GM20000 (cell line): ENCODE measurements at regions not wholly inside any gene's neighbourhood (a gene's known extent, or its start where the extent isn't known, plus 50 kb on each side); places are given as distances from the start of the nearest gene placed in this dataset.

Experiments used
- DNase-seq: peaks from one replicate; pipeline ENCODE4 v3.0.0; 2012; ENCODE audit warnings: low spot score
- TF ChIP-seq, protein P1 (sequence below): IDR thresholded peaks from 2 replicates; pipeline ENCODE4 v1.5.1; 2012; ENCODE audit warnings: mild to moderate bottlenecking, control low read depth; ENCODE audit errors: extremely low read depth, missing control alignments

- TF ChIP-seq, protein P1, sequence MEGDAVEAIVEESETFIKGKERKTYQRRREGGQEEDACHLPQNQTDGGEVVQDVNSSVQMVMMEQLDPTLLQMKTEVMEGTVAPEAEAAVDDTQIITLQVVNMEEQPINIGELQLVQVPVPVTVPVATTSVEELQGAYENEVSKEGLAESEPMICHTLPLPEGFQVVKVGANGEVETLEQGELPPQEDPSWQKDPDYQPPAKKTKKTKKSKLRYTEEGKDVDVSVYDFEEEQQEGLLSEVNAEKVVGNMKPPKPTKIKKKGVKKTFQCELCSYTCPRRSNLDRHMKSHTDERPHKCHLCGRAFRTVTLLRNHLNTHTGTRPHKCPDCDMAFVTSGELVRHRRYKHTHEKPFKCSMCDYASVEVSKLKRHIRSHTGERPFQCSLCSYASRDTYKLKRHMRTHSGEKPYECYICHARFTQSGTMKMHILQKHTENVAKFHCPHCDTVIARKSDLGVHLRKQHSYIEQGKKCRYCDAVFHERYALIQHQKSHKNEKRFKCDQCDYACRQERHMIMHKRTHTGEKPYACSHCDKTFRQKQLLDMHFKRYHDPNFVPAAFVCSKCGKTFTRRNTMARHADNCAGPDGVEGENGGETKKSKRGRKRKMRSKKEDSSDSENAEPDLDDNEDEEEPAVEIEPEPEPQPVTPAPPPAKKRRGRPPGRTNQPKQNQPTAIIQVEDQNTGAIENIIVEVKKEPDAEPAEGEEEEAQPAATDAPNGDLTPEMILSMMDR: no peak
- no peak for DNase-seq
These were observed 151.6 kb upstream of the NAV2 start for GRCh38 chr11:19561011-19561410.

DNA sequence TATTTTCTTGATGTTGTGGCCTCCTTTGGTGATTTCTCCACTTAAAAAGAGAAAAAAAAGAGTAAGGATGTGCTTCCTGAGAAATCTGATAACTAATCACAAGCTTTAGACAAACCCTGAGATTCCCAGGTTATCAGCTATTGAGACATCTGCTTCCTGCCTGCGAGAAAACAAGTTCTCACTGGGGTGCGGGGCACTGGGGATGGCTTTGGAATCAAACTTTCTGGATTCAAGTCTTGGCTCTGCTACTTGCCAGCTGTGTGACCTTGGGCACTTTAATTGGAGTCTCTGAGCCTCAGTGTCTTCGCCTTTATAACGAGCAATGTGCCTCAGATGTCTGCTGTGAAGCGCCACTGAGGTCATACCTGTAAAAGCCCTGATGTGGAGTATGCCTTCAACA is 152.5 kb upstream of the NAV2 start:
- TF ChIP-seq, protein P1: no peak
- DNase-seq: no peak

DNA sequence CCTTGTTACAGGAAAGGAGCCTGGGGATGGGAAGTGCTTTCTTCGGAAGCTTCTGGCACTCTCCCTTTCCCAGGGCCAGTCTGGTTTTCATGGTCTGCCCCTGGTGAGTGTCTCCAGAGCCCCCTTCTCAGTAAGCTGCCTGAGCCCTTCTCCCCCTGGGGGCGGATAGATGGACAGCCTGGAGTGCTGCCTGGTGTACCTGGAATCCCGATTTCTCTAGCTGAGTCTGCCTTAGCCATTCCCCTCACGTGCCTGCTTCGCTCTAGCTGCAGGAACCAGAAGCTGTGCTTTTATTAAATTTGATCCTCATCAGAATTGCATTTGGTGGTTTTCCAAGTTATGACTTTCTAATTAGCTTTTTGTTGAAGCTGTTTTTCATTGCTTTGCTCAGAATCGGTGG is 152.9 kb upstream of the NAV2 start:
- no peak for DNase-seq
- TF ChIP-seq, protein P1: no peak

- no peak for DNase-seq
- TF ChIP-seq, protein P1: no peak
These were observed 154.2 kb upstream of the NAV2 start for GRCh38 chr11:19558189-19558986.

GRCh38 chr11:19557720-19558140 is 154.9 kb upstream of the NAV2 start:
- peak; percentile 64 for DNase-seq
- TF ChIP-seq, protein P1: peak; percentile 83

DNA sequence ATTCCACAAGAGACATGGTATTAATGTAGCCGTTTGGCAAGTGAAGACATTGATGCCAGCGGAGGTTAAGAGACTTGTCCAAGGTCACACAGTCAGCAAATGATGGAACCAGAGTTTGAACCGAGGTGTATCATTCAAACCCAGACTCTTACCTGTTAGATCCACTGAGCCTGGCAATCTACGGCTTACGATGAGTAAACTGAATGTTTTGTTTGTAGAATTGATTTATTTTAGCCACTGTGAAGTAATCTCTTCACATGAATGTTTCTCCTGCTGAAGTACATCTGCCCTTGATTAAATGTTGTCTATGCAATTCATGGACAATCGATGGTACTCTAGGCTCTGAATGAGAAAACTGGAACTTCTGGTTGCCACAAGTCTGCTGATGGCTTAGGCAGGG is 155.5 kb upstream of the NAV2 start:
- TF ChIP-seq, protein P1: no peak
- no peak for DNase-seq

- DNase-seq: no peak
- TF ChIP-seq, protein P1: no peak
These were observed 157.4 kb upstream of the NAV2 start for GRCh38 chr11:19555266-19555665.
